A673 (cell line): ENCODE measurements at regions not wholly inside any gene's neighbourhood (a gene's known extent, or its start where the extent isn't known, plus 50 kb on each side); places are given as distances from the start of the nearest gene placed in this dataset.

Experiments used
- EZH2 ChIP-seq: fragments of 200-600 bp; sonication (generic); IDR thresholded peaks from 2 replicates; pipeline ENCODE4 v1.6.1; 2017; ENCODE audit warnings: borderline replicate concordance, low read depth, mild to moderate bottlenecking, mixed read lengths, antibody characterized with exemption, low read length; ENCODE audit not compliant: poor library complexity, severe bottlenecking
- TF ChIP-seq, protein P1 (sequence below): fragments of 300-800, 200-600 bp; sonication (generic); conservative IDR thresholded peaks from 2 replicates; pipeline ENCODE4 v1.5.1; 2017; ENCODE audit warnings: low read depth, mild to moderate bottlenecking, antibody characterized with exemption, low read length, moderate library complexity, mixed read lengths

DNA sequence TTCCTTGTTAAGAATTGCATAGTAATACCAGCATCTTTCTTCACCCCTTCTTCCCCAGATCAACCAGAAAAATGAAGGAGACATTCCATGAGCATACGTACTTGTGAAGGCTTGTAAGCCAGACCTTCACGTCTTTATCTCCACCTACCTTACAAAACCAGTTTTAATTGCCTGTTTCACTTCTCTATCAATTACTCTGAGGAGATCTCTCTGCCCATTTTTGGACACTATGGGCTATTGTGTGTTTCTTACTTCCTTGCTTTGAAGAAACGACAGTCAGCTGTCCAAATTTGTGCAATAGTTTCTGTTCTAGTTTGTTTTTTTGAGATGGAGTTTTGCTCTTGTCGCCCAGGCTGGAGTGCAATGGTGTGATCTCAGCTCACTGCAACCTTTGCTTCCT lies 349.7 kb upstream of the MBL2 start:
- TF ChIP-seq, protein P1, sequence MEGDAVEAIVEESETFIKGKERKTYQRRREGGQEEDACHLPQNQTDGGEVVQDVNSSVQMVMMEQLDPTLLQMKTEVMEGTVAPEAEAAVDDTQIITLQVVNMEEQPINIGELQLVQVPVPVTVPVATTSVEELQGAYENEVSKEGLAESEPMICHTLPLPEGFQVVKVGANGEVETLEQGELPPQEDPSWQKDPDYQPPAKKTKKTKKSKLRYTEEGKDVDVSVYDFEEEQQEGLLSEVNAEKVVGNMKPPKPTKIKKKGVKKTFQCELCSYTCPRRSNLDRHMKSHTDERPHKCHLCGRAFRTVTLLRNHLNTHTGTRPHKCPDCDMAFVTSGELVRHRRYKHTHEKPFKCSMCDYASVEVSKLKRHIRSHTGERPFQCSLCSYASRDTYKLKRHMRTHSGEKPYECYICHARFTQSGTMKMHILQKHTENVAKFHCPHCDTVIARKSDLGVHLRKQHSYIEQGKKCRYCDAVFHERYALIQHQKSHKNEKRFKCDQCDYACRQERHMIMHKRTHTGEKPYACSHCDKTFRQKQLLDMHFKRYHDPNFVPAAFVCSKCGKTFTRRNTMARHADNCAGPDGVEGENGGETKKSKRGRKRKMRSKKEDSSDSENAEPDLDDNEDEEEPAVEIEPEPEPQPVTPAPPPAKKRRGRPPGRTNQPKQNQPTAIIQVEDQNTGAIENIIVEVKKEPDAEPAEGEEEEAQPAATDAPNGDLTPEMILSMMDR: no peak
- TF ChIP-seq EZH2: no peak
